ENCODE measurements at regions not wholly inside any gene's neighbourhood (a gene's known extent, or its start where the extent isn't known, plus 50 kb on each side); places are given as distances from the start of the nearest gene placed in this dataset.

DNA sequence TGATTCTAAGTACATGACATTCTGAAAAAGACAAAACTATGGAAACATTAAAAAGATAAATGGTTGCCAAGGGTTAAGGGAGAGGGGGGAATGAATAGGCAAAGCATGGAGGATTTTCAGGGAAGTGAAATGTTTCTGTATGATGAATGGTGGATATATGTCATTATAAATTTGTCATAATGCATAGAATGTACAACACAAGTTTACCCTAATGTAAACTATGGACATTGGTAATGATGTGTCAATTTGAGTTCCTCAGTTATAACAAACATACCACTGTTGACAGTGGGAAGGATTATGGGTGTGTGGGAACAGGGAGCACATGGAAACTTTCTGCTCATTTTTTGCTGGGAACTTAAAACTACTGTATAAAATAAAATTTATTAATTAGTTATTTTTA is 427.1 kb upstream of the ESRRG start:
- no peak overlapping the region for H3K4me3 ChIP-seq (replicated peaks in 1 of 2; ENCODE audit: low read depth in 2 of 2, low read length in 2 of 2)
- no peak for DNase-seq (ENCODE audit: low read depth in 2 of 2)
- TF ChIP-seq, protein P1, sequence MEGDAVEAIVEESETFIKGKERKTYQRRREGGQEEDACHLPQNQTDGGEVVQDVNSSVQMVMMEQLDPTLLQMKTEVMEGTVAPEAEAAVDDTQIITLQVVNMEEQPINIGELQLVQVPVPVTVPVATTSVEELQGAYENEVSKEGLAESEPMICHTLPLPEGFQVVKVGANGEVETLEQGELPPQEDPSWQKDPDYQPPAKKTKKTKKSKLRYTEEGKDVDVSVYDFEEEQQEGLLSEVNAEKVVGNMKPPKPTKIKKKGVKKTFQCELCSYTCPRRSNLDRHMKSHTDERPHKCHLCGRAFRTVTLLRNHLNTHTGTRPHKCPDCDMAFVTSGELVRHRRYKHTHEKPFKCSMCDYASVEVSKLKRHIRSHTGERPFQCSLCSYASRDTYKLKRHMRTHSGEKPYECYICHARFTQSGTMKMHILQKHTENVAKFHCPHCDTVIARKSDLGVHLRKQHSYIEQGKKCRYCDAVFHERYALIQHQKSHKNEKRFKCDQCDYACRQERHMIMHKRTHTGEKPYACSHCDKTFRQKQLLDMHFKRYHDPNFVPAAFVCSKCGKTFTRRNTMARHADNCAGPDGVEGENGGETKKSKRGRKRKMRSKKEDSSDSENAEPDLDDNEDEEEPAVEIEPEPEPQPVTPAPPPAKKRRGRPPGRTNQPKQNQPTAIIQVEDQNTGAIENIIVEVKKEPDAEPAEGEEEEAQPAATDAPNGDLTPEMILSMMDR (IDR thresholded peaks at IDR 0.05; ENCODE audit: low read depth, low read length), result no peak

DNA sequence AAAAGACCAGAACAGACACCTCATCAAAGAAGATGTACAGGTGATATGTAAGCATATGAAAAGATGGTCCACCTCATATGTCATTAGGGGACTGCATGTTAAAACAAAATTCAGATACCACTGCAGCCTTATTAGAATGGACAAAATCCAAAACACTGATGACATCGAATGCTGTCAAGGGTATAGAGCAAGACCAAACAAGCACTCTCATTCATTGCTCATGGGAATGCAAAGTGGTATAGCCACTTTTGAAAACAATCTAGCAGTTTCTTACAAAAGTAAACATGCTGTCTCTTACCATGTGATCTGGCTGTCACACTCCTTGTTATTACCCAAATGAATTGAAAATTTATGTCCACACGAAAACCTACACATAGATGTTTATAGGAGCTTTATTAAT is 426.6 kb upstream of the ESRRG start:
- H3K4me3 ChIP-seq (replicated peaks in 1 of 2; ENCODE audit: low read depth in 2 of 2, low read length in 2 of 2), result no peak overlapping the region
- TF ChIP-seq, protein P1 (IDR thresholded peaks at IDR 0.05; ENCODE audit: low read depth, low read length), result no peak
- DNase-seq (ENCODE audit: low read depth in 2 of 2), result no peak

DNA sequence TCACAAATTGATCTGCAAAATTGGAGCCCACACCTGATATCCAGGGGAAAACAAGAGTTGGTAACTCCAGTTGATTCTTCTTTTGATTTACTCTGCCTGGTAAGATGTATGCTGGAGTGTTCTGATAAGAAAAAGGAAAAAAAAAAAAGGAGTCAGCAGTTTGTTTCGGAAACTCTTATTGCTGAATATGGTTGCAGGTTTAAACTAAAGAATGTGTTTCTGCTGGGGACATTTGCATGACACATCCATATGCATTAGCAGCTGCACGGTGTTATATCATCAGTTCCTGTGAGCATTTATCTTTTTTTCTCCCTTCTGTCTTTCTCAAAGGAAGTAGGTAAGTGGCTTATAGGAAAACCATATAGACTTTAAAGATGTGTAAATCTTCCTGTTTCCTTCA is 418.5 kb upstream of the ESRRG start:
- no peak overlapping the region for H3K4me3 ChIP-seq (replicated peaks in 1 of 2; ENCODE audit: low read depth in 2 of 2, low read length in 2 of 2)
- no peak for DNase-seq (ENCODE audit: low read depth in 2 of 2)
- TF ChIP-seq, protein P1 (IDR thresholded peaks at IDR 0.05; ENCODE audit: low read depth, low read length), result no peak

DNA sequence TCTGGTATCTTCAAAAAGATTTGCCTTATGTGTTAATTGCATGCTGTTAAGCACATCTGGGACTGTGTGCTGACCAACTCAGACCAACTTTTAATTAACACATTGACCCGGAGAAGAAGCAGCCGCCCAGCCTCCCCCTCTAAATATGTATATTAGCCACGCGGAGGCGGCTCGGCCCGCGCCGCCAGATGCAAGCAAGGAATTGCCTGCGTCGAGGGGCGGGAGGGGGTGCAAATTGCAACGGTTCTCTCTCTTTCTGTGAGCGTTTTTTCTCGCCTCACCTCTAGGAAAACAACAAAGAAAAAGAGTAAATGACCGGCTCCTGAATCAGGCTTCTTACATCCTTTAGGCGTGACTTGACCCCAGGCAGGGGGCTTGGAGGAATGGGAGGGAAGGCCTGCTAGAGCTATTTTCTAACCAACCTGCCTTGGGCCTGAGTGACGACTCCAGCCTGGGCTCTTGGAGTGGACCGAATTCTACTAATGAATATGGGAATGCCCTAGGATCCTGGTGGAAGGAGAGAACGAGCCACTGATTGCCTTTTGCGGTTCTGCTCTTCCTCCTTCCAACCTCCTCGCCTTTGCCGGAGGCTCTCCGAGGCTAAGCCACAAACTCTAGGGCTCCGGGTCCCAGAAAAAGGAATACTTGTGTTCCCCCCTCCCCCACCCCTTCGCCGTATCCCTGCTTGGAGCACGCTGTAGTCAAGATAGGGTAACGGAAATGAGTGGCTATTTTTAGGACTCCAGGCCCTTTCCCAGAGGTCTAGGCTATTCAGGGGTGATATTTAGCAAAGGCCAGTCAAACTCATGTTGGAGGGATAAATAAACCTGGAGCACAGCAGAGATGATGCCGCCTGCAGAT is 417.0 kb upstream of the ESRRG start:
- TF ChIP-seq, protein P1 (IDR thresholded peaks at IDR 0.05; ENCODE audit: low read depth, low read length), result no peak
- DNase-seq (ENCODE audit: low read depth in 2 of 2), result no peak
- H3K4me3 ChIP-seq (replicated peaks in 1 of 2; ENCODE audit: low read depth in 2 of 2, low read length in 2 of 2), result no peak overlapping the region

DNA sequence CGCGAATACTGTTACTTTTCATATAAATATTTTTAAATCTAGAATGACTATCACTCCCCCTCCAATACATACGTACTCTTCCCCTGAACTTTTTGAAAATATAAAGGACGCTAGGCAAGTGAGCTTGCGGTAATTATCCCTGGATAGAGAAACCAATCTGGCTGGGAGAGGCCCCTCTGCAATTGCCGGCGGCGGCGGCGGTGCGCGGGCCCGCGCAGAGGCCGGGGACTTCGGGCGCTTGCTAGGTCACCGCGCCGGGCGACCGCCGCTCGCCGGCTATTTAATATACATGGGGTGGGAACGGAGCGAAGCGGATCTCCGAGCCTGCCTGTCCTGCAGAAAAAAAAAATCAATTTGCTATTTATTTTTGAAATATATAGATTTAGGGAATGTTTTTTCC is 416.3 kb upstream of the ESRRG start:
- no peak for DNase-seq (ENCODE audit: low read depth in 2 of 2)
- TF ChIP-seq, protein P1 (IDR thresholded peaks at IDR 0.05; ENCODE audit: low read depth, low read length), result no peak
- no peak overlapping the region for H3K4me3 ChIP-seq (replicated peaks in 1 of 2; ENCODE audit: low read depth in 2 of 2, low read length in 2 of 2)

DNA sequence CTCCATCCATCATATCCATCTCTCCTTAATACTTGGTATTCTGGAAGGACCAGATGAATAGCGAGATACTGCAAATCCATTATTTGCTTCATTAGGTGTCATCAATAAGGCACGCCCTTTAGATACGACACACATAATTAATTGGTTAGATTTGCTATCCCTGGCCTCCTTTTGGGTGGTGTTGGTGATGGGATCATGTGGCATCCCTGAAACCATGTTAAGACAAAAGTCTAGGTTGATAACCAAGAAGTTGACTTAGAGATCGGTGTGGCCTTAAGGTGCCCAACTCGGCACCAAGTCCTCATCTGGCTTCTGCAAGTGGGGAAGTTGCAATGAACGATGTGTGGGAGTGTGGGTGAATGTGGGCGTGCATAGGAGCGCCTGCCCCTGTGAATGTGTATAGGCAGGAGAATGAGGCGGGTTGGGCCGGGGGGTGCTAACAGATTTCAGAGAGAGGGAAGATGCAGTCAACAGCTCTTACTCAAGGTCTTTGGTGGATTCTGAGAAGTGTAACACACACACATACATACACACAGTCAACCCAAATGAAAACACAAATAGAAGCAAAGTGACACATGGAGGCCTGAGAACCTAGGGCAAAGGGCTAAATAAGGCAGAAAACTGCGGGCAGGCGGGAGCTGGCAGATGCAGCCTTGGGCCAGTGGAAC is 415.7 kb upstream of the ESRRG start:
- TF ChIP-seq, protein P1 (IDR thresholded peaks at IDR 0.05; ENCODE audit: low read depth, low read length), result no peak
- H3K4me3 ChIP-seq (replicated peaks in 1 of 2; ENCODE audit: low read depth in 2 of 2, low read length in 2 of 2), result no peak overlapping the region
- DNase-seq (ENCODE audit: low read depth in 2 of 2), result no peak

All from cardiac fibroblast (primary cell).